ENCODE measurements at regions not wholly inside any gene's neighbourhood (a gene's known extent, or its start where the extent isn't known, plus 50 kb on each side); places are given as distances from the start of the nearest gene placed in this dataset.

- TF ChIP-seq CTCF (IDR thresholded peaks at IDR 0.05; ENCODE audit: borderline replicate concordance, extremely low read depth, insufficient read depth), result no peak
- FAIRE-seq, result no peak
- no peak overlapping the region for H3K27ac ChIP-seq (ENCODE audit: low read depth in 2 of 2, low read length in 2 of 2)
Observed at GRCh38 chr7:46960970-46961369, 620.9 kb downstream of the TNS3 start.

GRCh38 chr7:46957195-46957594 lies 624.7 kb downstream of the TNS3 start:
- Histone ChIP-seq H3K36me3 (ENCODE audit: control insufficient read depth in 2 of 3, insufficient read depth in 3 of 3, low read length in 3 of 3) (no peaks in the 10 kb centered on the region), H3K27ac (ENCODE audit: low read depth in 2 of 2, low read length in 2 of 2) (no peak overlapping the region), H3K4me1 (ENCODE audit: control insufficient read depth in 2 of 3, insufficient read depth in 2 of 3, low read depth in 1 of 3, low read length in 3 of 3) (peaks cover 0 to 5% (median 2%) of the 10 kb centered on the region in 3 donors), H3K9ac (ENCODE audit: low read length in 3 of 3) (no peak overlapping the region), H3K27me3 (ENCODE audit: control insufficient read depth, insufficient read depth, low read length) (no peaks in the 10 kb centered on the region), H3K4me3 (ENCODE audit: low read length in 3 of 3) (peak overlapping the region in 2 of 3 donors; percentile 27 to 33), H3K9me3 (ENCODE audit: control insufficient read depth in 2 of 3, insufficient read depth in 1 of 3, low read length in 3 of 3) (no peaks in the 10 kb centered on the region)
- peak in 1 of 5 donors; percentile 35 for DNase-seq
- no peak for TF ChIP-seq CTCF (IDR thresholded peaks at IDR 0.05; ENCODE audit: borderline replicate concordance, extremely low read depth, insufficient read depth)
- FAIRE-seq, result no peak
- intact Hi-C loops (cut with DNase I), result no loop called here

More at GRCh38 chr7:46960970-46961369, 620.9 kb downstream of the TNS3 start:
- Histone ChIP-seq H3K9me3 (ENCODE audit: control insufficient read depth in 2 of 3, insufficient read depth in 1 of 3, low read length in 3 of 3) (peaks cover 0 to 15% (median 3%) of the 10 kb centered on the region in 3 donors), H3K27me3 (ENCODE audit: control insufficient read depth, insufficient read depth, low read length) (no peaks in the 10 kb centered on the region), H3K9ac (ENCODE audit: low read length in 3 of 3) (no peak overlapping the region), H3K36me3 (ENCODE audit: control insufficient read depth in 2 of 3, insufficient read depth in 3 of 3, low read length in 3 of 3) (no peaks in the 10 kb centered on the region), H3K4me1 (ENCODE audit: control insufficient read depth in 2 of 3, insufficient read depth in 2 of 3, low read depth in 1 of 3, low read length in 3 of 3) (peaks cover 0 to 2% (median 0%) of the 10 kb centered on the region in 3 donors), H3K4me3 (ENCODE audit: low read length in 3 of 3) (no peak overlapping the region)
- intact Hi-C loops (cut with DNase I), result no loop called here
- DNase-seq, result peak in 4 of 5 donors; percentile 41 to 88 (median 67)

GRCh38 chr7:46955531-46955930 lies 626.4 kb downstream of the TNS3 start:
- intact Hi-C loops (cut with DNase I), result no loop called here

More at GRCh38 chr7:46955531-46955930, 626.4 kb downstream of the TNS3 start:
- DNase-seq, result no peak
- Histone ChIP-seq H3K4me3 (ENCODE audit: low read length in 3 of 3) (no peak overlapping the region), H3K4me1 (ENCODE audit: control insufficient read depth in 2 of 3, insufficient read depth in 2 of 3, low read depth in 1 of 3, low read length in 3 of 3) (peaks cover 0 to 5% (median 2%) of the 10 kb centered on the region in 3 donors), H3K27ac (ENCODE audit: low read depth in 2 of 2, low read length in 2 of 2) (no peak overlapping the region), H3K9me3 (ENCODE audit: control insufficient read depth in 2 of 3, insufficient read depth in 1 of 3, low read length in 3 of 3) (no peaks in the 10 kb centered on the region), H3K27me3 (ENCODE audit: control insufficient read depth, insufficient read depth, low read length) (no peaks in the 10 kb centered on the region), H3K36me3 (ENCODE audit: control insufficient read depth in 2 of 3, insufficient read depth in 3 of 3, low read length in 3 of 3) (no peaks in the 10 kb centered on the region), H3K9ac (ENCODE audit: low read length in 3 of 3) (no peak overlapping the region)
- peak; percentile 8 for FAIRE-seq
- TF ChIP-seq CTCF (IDR thresholded peaks at IDR 0.05; ENCODE audit: borderline replicate concordance, extremely low read depth, insufficient read depth), result no peak
